Activated CD8-positive, alpha-beta T cell treated with anti-CD3 and anti-CD28 coated beads for 36 hours (primary cell): ENCODE measurements at regions not wholly inside any gene's neighbourhood (a gene's known extent, or its start where the extent isn't known, plus 50 kb on each side); places are given as distances from the start of the nearest gene placed in this dataset.

Experiments used
- ATAC-seq: fragments of 200-7000 bp; cut with Tn5 transposase; one replicate; pipeline ENCODE4 v1.10.0; 2021; ENCODE audit warnings: mild to moderate bottlenecking, moderate library complexity
- CTCF ChIA-PET: fragments of 350-600 bp; sonication (Branson Sonifier 250); formaldehyde crosslinking; loops from one replicate; lab custom pipeline; 2021; ENCODE audit warnings: antibody characterized with exemption; lab: Charles Lee
- POLR2A ChIA-PET: fragments of 350-600 bp; sonication (Branson Sonifier 250); formaldehyde crosslinking; loops from one replicate; lab custom pipeline; 2021; ENCODE audit warnings: antibody characterized with exemption; lab: Charles Lee
- DNase-seq: peaks from one replicate; pipeline ENCODE4 v3.0.0-alpha.2; 2020
- H3K27ac Mint-ChIP-seq: one replicate; pipeline ENCODE4 v1.8.0; 2021; ENCODE audit warnings: mild to moderate bottlenecking, mixed read lengths
- H3K27me3 Mint-ChIP-seq: one replicate; pipeline ENCODE4 v1.8.0; 2021; ENCODE audit warnings: mixed read lengths
- H3K36me3 Mint-ChIP-seq: one replicate; pipeline ENCODE4 v1.8.0; 2021; ENCODE audit warnings: low read depth, mixed read lengths
- H3K4me1 Mint-ChIP-seq: one replicate; pipeline ENCODE4 v1.8.0; 2021; ENCODE audit warnings: low read depth, mixed read lengths
- H3K4me3 Mint-ChIP-seq: one replicate; pipeline ENCODE4 v1.8.0; 2021; ENCODE audit warnings: mild to moderate bottlenecking, moderate library complexity, mixed read lengths
- H3K9me3 Mint-ChIP-seq: one replicate; pipeline ENCODE4 v1.8.0; 2021; ENCODE audit warnings: mixed read lengths
- intact Hi-C: fragments of 100-400 bp; cut with micrococcal nuclease; formaldehyde crosslinking; loops from one replicate; pipeline ENCODE4 v1.10.0; 2022
- TF ChIP-seq, protein P1 (sequence below): fragments of 200-600 bp; IDR thresholded peaks from one replicate; pipeline ENCODE4 v1.8.0; 2022; ENCODE audit warnings: antibody characterized with exemption, mild to moderate bottlenecking

DNA sequence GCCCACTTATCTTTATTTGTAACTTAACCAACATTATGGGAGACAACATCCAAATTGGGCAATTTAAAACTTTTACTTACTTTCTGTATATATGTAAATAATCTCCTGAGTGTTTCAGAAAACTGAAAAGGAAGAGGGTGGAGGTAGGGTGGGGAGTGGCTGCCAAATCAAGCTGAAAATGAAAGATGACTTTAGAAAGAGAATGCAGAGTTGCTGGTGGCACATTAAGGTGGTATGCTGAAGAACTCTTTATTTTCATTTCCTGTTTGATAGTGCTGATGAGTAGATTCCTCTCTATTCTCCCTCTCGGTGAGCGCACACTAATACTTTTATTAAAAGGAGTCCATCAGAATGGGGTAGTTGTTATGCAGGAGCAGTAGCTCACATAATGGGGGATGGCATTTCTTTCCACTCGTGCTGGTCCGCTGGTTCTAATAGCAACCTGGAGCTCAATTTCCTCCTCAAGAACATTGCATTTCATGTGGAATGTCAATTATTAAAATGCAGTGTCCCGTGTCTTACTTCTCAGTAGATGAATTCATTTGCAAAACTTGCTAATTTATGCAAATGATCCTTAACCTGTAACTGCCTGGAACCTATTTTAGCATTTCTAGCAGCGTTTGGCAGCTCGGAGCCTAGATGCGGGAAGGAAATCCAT is 466.9 kb upstream of the HNRNPA3 start:
- Mint-ChIP-seq H3K9me3 (no peaks in the 10 kb centered on the region), H3K27me3 (peaks cover 4% of the 10 kb centered on the region), H3K36me3 (no peaks in the 10 kb centered on the region), H3K4me1 (peaks cover 8% of the 10 kb centered on the region), H3K4me3 (no peak overlapping the region), H3K27ac (no peak overlapping the region)
- intact Hi-C loops: no loop called here
- no peak for DNase-seq
- POLR2A ChIA-PET: no interaction called here
- CTCF ChIA-PET: interaction anchor here (1.7 kb wide), 1 partner anchor 403 kb away, joined by 6 read pairs; no protein-coding TSS in a partner anchor
- ATAC-seq: no peak
- TF ChIP-seq, protein P1, sequence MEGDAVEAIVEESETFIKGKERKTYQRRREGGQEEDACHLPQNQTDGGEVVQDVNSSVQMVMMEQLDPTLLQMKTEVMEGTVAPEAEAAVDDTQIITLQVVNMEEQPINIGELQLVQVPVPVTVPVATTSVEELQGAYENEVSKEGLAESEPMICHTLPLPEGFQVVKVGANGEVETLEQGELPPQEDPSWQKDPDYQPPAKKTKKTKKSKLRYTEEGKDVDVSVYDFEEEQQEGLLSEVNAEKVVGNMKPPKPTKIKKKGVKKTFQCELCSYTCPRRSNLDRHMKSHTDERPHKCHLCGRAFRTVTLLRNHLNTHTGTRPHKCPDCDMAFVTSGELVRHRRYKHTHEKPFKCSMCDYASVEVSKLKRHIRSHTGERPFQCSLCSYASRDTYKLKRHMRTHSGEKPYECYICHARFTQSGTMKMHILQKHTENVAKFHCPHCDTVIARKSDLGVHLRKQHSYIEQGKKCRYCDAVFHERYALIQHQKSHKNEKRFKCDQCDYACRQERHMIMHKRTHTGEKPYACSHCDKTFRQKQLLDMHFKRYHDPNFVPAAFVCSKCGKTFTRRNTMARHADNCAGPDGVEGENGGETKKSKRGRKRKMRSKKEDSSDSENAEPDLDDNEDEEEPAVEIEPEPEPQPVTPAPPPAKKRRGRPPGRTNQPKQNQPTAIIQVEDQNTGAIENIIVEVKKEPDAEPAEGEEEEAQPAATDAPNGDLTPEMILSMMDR: no peak

DNA sequence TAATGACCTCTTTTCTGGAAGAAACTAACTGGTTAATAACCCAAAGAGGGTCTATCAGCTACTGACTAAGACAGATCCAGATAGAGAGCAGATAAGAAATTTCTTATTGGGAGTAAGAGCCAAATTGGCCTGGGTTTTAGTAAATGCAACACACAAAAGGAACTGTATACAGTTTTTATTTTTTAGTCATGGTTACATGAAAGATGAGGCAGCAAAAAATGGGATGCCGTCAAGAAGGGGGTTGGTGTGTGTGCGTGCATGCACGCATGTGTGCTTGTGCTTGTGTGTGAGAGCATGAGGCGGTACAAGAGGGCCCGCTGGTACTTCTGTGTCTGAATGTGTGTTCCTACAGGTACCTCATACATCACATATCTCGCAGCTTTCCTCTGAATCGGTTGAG is 466.2 kb upstream of the HNRNPA3 start:
- DNase-seq: no peak
- TF ChIP-seq, protein P1: no peak
- Mint-ChIP-seq H3K4me3 (no peak overlapping the region), H3K4me1 (peaks cover 8% of the 10 kb centered on the region), H3K36me3 (no peaks in the 10 kb centered on the region), H3K9me3 (no peaks in the 10 kb centered on the region), H3K27ac (no peak overlapping the region), H3K27me3 (peaks cover 1% of the 10 kb centered on the region)
- no peak for ATAC-seq
- CTCF ChIA-PET: interaction anchor here (1.7 kb wide), 1 partner anchor 402 kb away, joined by 6 read pairs; no protein-coding TSS in a partner anchor
- intact Hi-C loops: no loop called here
- POLR2A ChIA-PET: no interaction called here

DNA sequence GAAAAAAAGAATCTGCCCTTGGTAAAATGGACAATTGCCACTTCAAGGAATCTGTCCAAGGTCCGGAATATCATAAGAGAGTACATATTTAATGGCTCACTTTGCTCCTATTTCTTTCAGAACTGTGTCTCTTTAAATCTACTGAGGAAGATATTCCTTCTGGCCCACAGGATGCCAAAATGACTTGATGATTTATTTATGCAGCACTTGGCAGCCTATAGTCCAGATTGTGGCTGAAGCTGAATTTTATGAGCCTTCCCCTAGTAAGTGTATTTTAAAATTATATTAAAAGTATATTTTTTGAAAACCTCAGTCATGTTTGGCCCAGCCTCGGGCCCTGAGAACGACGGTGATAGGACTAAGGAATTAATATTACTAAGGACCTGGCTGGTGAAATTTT is 465.1 kb upstream of the HNRNPA3 start:
- H3K9me3 Mint-ChIP-seq: no peaks in the 10 kb centered on the region
- no peaks in the 10 kb centered on the region for H3K36me3 Mint-ChIP-seq
- no peak for ATAC-seq
- no peak overlapping the region for H3K4me3 Mint-ChIP-seq
- peaks cover 8% of the 10 kb centered on the region for H3K4me1 Mint-ChIP-seq
- no peaks in the 10 kb centered on the region for H3K27me3 Mint-ChIP-seq
- DNase-seq: no peak
- H3K27ac Mint-ChIP-seq: no peak overlapping the region
- intact Hi-C loops: no loop called here
- ChIA-PET POLR2A (interaction anchor here (0.9 kb wide), 1 partner anchor 9 kb away, joined by 3 read pairs; no protein-coding TSS in a partner anchor), CTCF (interaction anchor here (1.1 kb wide), 1 partner anchor 67 kb away, joined by 3 read pairs; no protein-coding TSS in a partner anchor)
- TF ChIP-seq, protein P1: no peak

DNA sequence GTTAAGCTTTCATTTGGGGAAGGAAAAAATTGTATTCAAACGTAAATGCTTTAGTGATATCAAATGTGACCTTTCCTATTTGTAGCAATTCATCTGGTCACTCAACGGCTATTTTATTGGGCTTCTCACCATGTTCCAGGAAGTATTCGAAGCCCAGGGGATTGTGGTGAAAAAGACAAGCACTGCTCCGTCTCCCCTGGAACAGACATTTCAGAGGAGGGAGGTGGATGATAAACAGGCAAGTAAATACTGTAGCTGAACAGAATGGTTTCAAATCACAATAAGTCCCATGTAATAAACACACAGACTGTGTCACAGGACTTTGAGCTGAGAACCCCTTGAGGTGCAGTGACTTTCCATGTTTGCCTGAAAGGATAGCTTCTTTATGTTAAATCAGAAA is 464.7 kb upstream of the HNRNPA3 start:
- intact Hi-C loops: no loop called here

DNA sequence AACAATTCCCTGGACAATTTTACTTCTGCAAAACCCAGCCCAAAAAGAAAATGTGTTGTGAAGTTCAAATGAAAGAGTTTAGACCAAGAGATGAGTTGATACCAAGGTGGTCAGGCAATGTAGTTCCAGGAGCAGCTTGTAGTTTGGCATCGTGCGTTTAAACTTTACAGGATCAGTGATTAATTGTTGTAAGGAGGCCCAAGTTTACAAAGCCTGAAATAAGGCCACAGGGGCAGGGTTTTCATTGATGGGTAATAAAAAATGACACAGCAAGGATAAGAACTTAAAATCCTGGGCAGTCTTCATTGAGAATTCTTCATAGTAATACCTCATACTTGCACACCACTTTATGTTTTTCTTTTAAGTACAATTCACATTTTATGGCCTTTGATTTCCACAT is 463.9 kb upstream of the HNRNPA3 start:
- H3K36me3 Mint-ChIP-seq: no peaks in the 10 kb centered on the region
- H3K27me3 Mint-ChIP-seq: no peaks in the 10 kb centered on the region
- CTCF ChIA-PET: no interaction called here
- TF ChIP-seq, protein P1: no peak
- no peak for DNase-seq
- H3K4me1 Mint-ChIP-seq: peaks cover 12% of the 10 kb centered on the region
- intact Hi-C loops: no loop called here
- POLR2A ChIA-PET: no interaction called here
- H3K27ac Mint-ChIP-seq: no peak overlapping the region
- no peak for ATAC-seq
- no peak overlapping the region for H3K4me3 Mint-ChIP-seq
- no peaks in the 10 kb centered on the region for H3K9me3 Mint-ChIP-seq

More for the DNA sequence above, 464.7 kb upstream of the HNRNPA3 start:
- CTCF ChIA-PET: interaction anchor here (1.1 kb wide), 1 partner anchor 67 kb away, joined by 3 read pairs; no protein-coding TSS in a partner anchor
- POLR2A ChIA-PET: interaction anchor here (0.9 kb wide), 1 partner anchor 8 kb away, joined by 3 read pairs; no protein-coding TSS in a partner anchor
- ATAC-seq (no peak), DNase-seq (no peak)
- H3K4me3 Mint-ChIP-seq: no peak overlapping the region
- peaks cover 8% of the 10 kb centered on the region for H3K4me1 Mint-ChIP-seq
- TF ChIP-seq, protein P1: no peak
- H3K36me3 Mint-ChIP-seq: no peaks in the 10 kb centered on the region
- no peak overlapping the region for H3K27ac Mint-ChIP-seq
- no peaks in the 10 kb centered on the region for H3K27me3 Mint-ChIP-seq
- H3K9me3 Mint-ChIP-seq: no peaks in the 10 kb centered on the region
